Neural progenitor cell (in vitro differentiated cells): ENCODE measurements at regions not wholly inside any gene's neighbourhood (a gene's known extent, or its start where the extent isn't known, plus 50 kb on each side); places are given as distances from the start of the nearest gene placed in this dataset.

Experiments
- EZH2 ChIP-seq: fragments of 200-600 bp; sonication (generic); IDR thresholded peaks from 2 replicates; pipeline ENCODE4 v1.6.1; 2017; ENCODE audit warnings: antibody characterized with exemption, mild to moderate bottlenecking, moderate library complexity
- EZH2phosphoT487 ChIP-seq: fragments of 200-600 bp; sonication (generic); IDR thresholded peaks from 2 replicates; pipeline ENCODE4 v1.6.1; 2017; ENCODE audit warnings: antibody characterized with exemption
- TF ChIP-seq, protein P1 (sequence below): fragments of 200-600 bp; sonication (generic); IDR thresholded peaks from 2 replicates; pipeline ENCODE4 v1.5.1; 2017; ENCODE audit warnings: antibody characterized with exemption, mild to moderate bottlenecking

DNA sequence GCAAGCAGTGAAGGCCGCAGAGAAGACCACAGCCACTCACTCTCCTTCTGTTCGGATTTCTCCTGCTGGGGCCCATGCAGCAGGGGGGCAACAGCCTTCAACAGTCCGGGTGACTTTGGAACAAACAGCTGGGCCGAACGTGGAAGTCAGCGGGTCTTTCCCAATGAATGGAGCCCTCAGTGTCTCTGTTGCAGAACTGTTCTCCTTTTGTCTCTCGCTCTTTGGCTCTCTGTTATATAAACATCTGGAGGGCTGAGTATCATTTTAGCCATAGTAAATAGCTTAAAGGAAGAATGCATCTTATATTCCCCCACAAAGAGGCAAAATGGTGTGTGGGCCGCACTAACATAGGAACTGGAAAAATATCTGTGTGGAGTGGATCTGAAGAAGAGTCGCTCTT is 136.7 kb upstream of the RALGAPA2 start:
- TF ChIP-seq, protein P1, sequence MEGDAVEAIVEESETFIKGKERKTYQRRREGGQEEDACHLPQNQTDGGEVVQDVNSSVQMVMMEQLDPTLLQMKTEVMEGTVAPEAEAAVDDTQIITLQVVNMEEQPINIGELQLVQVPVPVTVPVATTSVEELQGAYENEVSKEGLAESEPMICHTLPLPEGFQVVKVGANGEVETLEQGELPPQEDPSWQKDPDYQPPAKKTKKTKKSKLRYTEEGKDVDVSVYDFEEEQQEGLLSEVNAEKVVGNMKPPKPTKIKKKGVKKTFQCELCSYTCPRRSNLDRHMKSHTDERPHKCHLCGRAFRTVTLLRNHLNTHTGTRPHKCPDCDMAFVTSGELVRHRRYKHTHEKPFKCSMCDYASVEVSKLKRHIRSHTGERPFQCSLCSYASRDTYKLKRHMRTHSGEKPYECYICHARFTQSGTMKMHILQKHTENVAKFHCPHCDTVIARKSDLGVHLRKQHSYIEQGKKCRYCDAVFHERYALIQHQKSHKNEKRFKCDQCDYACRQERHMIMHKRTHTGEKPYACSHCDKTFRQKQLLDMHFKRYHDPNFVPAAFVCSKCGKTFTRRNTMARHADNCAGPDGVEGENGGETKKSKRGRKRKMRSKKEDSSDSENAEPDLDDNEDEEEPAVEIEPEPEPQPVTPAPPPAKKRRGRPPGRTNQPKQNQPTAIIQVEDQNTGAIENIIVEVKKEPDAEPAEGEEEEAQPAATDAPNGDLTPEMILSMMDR: no peak
- TF ChIP-seq EZH2 (no peak), EZH2phosphoT487 (no peak)
